Duodenal mucosa (tissue), 2 donors: ENCODE measurements at regions not wholly inside any gene's neighbourhood (a gene's known extent, or its start where the extent isn't known, plus 50 kb on each side); places are given as distances from the start of the nearest gene placed in this dataset.

Experiments
- H3K27ac ChIP-seq: one replicate; pipeline ENCODE4 v1.7.0; 2013; ENCODE audit warnings: low read depth, low read length
- H3K27me3 ChIP-seq, 2 donors: one replicate each; pipeline ENCODE4 v1.7.0; 2013; ENCODE audit warnings: low read length in 2 of 2, control low read depth in 1 of 2; ENCODE audit not compliant: insufficient read depth in 2 of 2, control insufficient read depth in 1 of 2
- H3K36me3 ChIP-seq, 2 donors: one replicate each; pipeline ENCODE4 v1.7.0; 2013; ENCODE audit warnings: low read length in 2 of 2, control low read depth in 1 of 2; ENCODE audit not compliant: insufficient read depth in 2 of 2, control insufficient read depth in 1 of 2
- H3K4me1 ChIP-seq, 2 donors: one replicate each; pipeline ENCODE4 v1.7.0; 2013; ENCODE audit warnings: low read length in 2 of 2, control low read depth in 1 of 2; ENCODE audit not compliant: insufficient read depth in 2 of 2, control insufficient read depth in 1 of 2
- H3K4me3 ChIP-seq, 2 donors: one replicate each; pipeline ENCODE4 v1.7.0; 2013; ENCODE audit warnings: low read length in 2 of 2, low read depth in 1 of 2
- H3K9ac ChIP-seq, 2 donors: one replicate each; pipeline ENCODE4 v1.7.0; 2013; ENCODE audit warnings: low read length in 2 of 2, low read depth in 1 of 2
- H3K9me3 ChIP-seq, 2 donors: one replicate each; pipeline ENCODE4 v1.7.0; 2013; ENCODE audit warnings: low read length in 2 of 2, control low read depth in 1 of 2; ENCODE audit not compliant: control insufficient read depth in 1 of 2

GRCh38 chr12:77437206-77437605 lies 371.8 kb upstream of the E2F7 start:
- no peaks in the 10 kb centered on the region for H3K27me3 ChIP-seq
- H3K4me3 ChIP-seq, result no peak overlapping the region
- H3K36me3 ChIP-seq, result no peaks in the 10 kb centered on the region
- H3K9me3 ChIP-seq, result no peaks in the 10 kb centered on the region
- H3K4me1 ChIP-seq, result no peaks in the 10 kb centered on the region
- H3K27ac ChIP-seq, result no peak overlapping the region
- H3K9ac ChIP-seq, result no peak overlapping the region

- H3K4me1 ChIP-seq, result no peaks in the 10 kb centered on the region
- no peaks in the 10 kb centered on the region for H3K36me3 ChIP-seq
- no peaks in the 10 kb centered on the region for H3K27me3 ChIP-seq
- H3K27ac ChIP-seq, result no peak overlapping the region
- H3K4me3 ChIP-seq, result no peak overlapping the region
- no peak overlapping the region for H3K9ac ChIP-seq
- H3K9me3 ChIP-seq, result no peaks in the 10 kb centered on the region
Measured at GRCh38 chr12:77435446-77436091, 370.2 kb upstream of the E2F7 start.

- Histone ChIP-seq H3K27me3 (no peaks in the 10 kb centered on the region), H3K4me3 (no peak overlapping the region), H3K9ac (no peak overlapping the region), H3K27ac (no peak overlapping the region), H3K4me1 (no peaks in the 10 kb centered on the region), H3K36me3 (no peaks in the 10 kb centered on the region), H3K9me3 (no peaks in the 10 kb centered on the region)
Measured at GRCh38 chr12:77433799-77434198, 368.4 kb upstream of the E2F7 start.

- H3K4me1 ChIP-seq, result no peaks in the 10 kb centered on the region
- H3K9me3 ChIP-seq, result peaks cover 0 to 3% of the 10 kb centered on the region in 2 donors
- no peak overlapping the region for H3K4me3 ChIP-seq
- H3K9ac ChIP-seq, result no peak overlapping the region
- no peak overlapping the region for H3K27ac ChIP-seq
- H3K27me3 ChIP-seq, result no peaks in the 10 kb centered on the region
- no peaks in the 10 kb centered on the region for H3K36me3 ChIP-seq
Measured at GRCh38 chr12:77429426-77429825, 364.1 kb upstream of the E2F7 start.

GRCh38 chr12:77421152-77421551 lies 355.8 kb upstream of the E2F7 start:
- no peaks in the 10 kb centered on the region for H3K4me1 ChIP-seq
- H3K9me3 ChIP-seq, result peaks cover 0 to 3% of the 10 kb centered on the region in 2 donors
- no peaks in the 10 kb centered on the region for H3K27me3 ChIP-seq
- H3K27ac ChIP-seq, result no peak overlapping the region
- H3K9ac ChIP-seq, result no peak overlapping the region
- H3K4me3 ChIP-seq, result no peak overlapping the region
- H3K36me3 ChIP-seq, result no peaks in the 10 kb centered on the region

GRCh38 chr12:77409551-77409950 lies 344.2 kb upstream of the E2F7 start:
- no peaks in the 10 kb centered on the region for H3K9me3 ChIP-seq
- H3K27me3 ChIP-seq, result no peaks in the 10 kb centered on the region
- no peak overlapping the region for H3K27ac ChIP-seq
- H3K4me3 ChIP-seq, result no peak overlapping the region
- no peaks in the 10 kb centered on the region for H3K36me3 ChIP-seq
- no peaks in the 10 kb centered on the region for H3K4me1 ChIP-seq
- no peak overlapping the region for H3K9ac ChIP-seq

- no peak overlapping the region for H3K27ac ChIP-seq
- H3K36me3 ChIP-seq, result no peaks in the 10 kb centered on the region
- no peak overlapping the region for H3K9ac ChIP-seq
- H3K27me3 ChIP-seq, result no peaks in the 10 kb centered on the region
- H3K4me3 ChIP-seq, result no peak overlapping the region
- no peaks in the 10 kb centered on the region for H3K9me3 ChIP-seq
- H3K4me1 ChIP-seq, result no peaks in the 10 kb centered on the region
Measured at GRCh38 chr12:77407931-77408330, 342.6 kb upstream of the E2F7 start.

- Histone ChIP-seq H3K4me1 (no peaks in the 10 kb centered on the region), H3K36me3 (no peaks in the 10 kb centered on the region), H3K4me3 (no peak overlapping the region), H3K9ac (no peak overlapping the region), H3K27ac (no peak overlapping the region), H3K9me3 (no peaks in the 10 kb centered on the region), H3K27me3 (no peaks in the 10 kb centered on the region)
Measured at GRCh38 chr12:77406219-77406905, 341.0 kb upstream of the E2F7 start.

- Histone ChIP-seq H3K36me3 (no peaks in the 10 kb centered on the region), H3K4me3 (no peak overlapping the region), H3K27me3 (no peaks in the 10 kb centered on the region), H3K9me3 (no peaks in the 10 kb centered on the region), H3K4me1 (no peaks in the 10 kb centered on the region), H3K9ac (no peak overlapping the region), H3K27ac (no peak overlapping the region)
Measured at GRCh38 chr12:77402716-77403115, 337.3 kb upstream of the E2F7 start.

- no peak overlapping the region for H3K27ac ChIP-seq
- H3K4me3 ChIP-seq, result no peak overlapping the region
- H3K27me3 ChIP-seq, result no peaks in the 10 kb centered on the region
- H3K36me3 ChIP-seq, result no peaks in the 10 kb centered on the region
- no peak overlapping the region for H3K9ac ChIP-seq
- no peaks in the 10 kb centered on the region for H3K9me3 ChIP-seq
- H3K4me1 ChIP-seq, result no peaks in the 10 kb centered on the region
Measured at GRCh38 chr12:77401770-77402081, 336.4 kb upstream of the E2F7 start.
